ENCODE measurements at regions not wholly inside any gene's neighbourhood (a gene's known extent, or its start where the extent isn't known, plus 50 kb on each side); places are given as distances from the start of the nearest gene placed in this dataset.

DNA sequence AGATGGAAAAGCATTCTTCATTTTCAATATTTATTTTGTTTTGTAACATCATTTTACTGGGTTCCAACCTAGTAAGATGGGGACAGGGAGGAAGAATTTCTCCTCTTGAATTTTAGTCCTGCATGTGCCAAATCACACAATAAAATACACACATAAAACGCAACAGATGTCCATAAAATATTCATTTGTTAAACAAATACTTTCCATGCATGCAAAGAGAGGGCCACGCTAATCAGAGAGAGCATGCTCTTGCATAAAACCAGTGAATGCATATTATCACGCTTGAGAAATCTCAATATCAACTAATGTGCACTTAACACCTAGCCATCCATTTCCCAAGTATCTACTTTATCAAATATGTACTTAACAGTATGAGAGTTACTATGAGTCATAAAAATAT lies 212.6 kb upstream of the TARS1 start:
- TF ChIP-seq, protein P1, sequence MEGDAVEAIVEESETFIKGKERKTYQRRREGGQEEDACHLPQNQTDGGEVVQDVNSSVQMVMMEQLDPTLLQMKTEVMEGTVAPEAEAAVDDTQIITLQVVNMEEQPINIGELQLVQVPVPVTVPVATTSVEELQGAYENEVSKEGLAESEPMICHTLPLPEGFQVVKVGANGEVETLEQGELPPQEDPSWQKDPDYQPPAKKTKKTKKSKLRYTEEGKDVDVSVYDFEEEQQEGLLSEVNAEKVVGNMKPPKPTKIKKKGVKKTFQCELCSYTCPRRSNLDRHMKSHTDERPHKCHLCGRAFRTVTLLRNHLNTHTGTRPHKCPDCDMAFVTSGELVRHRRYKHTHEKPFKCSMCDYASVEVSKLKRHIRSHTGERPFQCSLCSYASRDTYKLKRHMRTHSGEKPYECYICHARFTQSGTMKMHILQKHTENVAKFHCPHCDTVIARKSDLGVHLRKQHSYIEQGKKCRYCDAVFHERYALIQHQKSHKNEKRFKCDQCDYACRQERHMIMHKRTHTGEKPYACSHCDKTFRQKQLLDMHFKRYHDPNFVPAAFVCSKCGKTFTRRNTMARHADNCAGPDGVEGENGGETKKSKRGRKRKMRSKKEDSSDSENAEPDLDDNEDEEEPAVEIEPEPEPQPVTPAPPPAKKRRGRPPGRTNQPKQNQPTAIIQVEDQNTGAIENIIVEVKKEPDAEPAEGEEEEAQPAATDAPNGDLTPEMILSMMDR (conservative IDR thresholded peaks at IDR 0.05; ENCODE audit: low read depth, low read length): no peak
- TF ChIP-seq EZH2 (IDR thresholded peaks at IDR 0.05; ENCODE audit: low read length, unreplicated experiment): no peak
- no peak for TF ChIP-seq EZH2phosphoT487 (IDR thresholded peaks at IDR 0.05; ENCODE audit: borderline replicate concordance, low read length)

Measured in PC-3 (cell line).